IgD-negative memory B cell (primary cell): ENCODE measurements at regions not wholly inside any gene's neighbourhood (a gene's known extent, or its start where the extent isn't known, plus 50 kb on each side); places are given as distances from the start of the nearest gene placed in this dataset.
A peak's percentile ranks its signal among the peaks of the same experiment; 100 is the strongest.
"Not testable (repeated sequence)": the region's sequence is repeated elsewhere in the genome, so short reads cannot be mapped to it uniquely, and the experiment has no call there.

Experiments
- H3K27ac Mint-ChIP-seq, 3 donors: one replicate each; pipeline ENCODE4 v1.8.0; 2020 to 2022; ENCODE audit warnings: mild to moderate bottlenecking in 3 of 3, mixed read lengths in 3 of 3, moderate library complexity in 1 of 3
- H3K27me3 Mint-ChIP-seq: one replicate; pipeline ENCODE4 v1.8.0; 2021; ENCODE audit warnings: mixed read lengths
- H3K36me3 Mint-ChIP-seq: one replicate; pipeline ENCODE4 v1.8.0; 2020; ENCODE audit warnings: mild to moderate bottlenecking, mixed read lengths
- H3K4me1 Mint-ChIP-seq, 3 donors: one replicate each; pipeline ENCODE4 v1.8.0; 2020 to 2022; ENCODE audit warnings: mixed read lengths in 3 of 3, mild to moderate bottlenecking in 1 of 3
- H3K4me3 Mint-ChIP-seq, 4 donors: one replicate each; pipeline ENCODE4 v1.8.0; 2020 to 2022; ENCODE audit warnings: mild to moderate bottlenecking in 4 of 4, mixed read lengths in 4 of 4, moderate library complexity in 3 of 4
- H3K9me3 Mint-ChIP-seq, 3 donors: one replicate each; pipeline ENCODE4 v1.8.0; 2020 to 2021; ENCODE audit warnings: mixed read lengths in 3 of 3, mild to moderate bottlenecking in 1 of 3

GRCh38 chr6:12636336-12636735, 80.2 kb upstream of the PHACTR1 start:
- peaks cover 4 to 12% (median 5%) of the 10 kb centered on the region in 3 donors for H3K9me3 Mint-ChIP-seq
- no peak overlapping the region for H3K4me3 Mint-ChIP-seq
- H3K4me1 Mint-ChIP-seq = peaks cover 0 to 5% (median 0%) of the 10 kb centered on the region in 3 donors
- no peak overlapping the region for H3K27ac Mint-ChIP-seq
- peaks cover 6% of the 10 kb centered on the region for H3K36me3 Mint-ChIP-seq
- H3K27me3 Mint-ChIP-seq = peaks cover 16% of the 10 kb centered on the region

GRCh38 chr6:12637960-12638641, 78.5 kb upstream of the PHACTR1 start:
- Mint-ChIP-seq H3K9me3 (peaks cover 4 to 17% (median 12%) of the 10 kb centered on the region in 3 donors), H3K36me3 (peaks cover 7% of the 10 kb centered on the region), H3K4me3 (no peak overlapping the region), H3K27me3 (peaks cover 16% of the 10 kb centered on the region), H3K4me1 (peaks cover 0 to 5% (median 0%) of the 10 kb centered on the region in 3 donors), H3K27ac (no peak overlapping the region)

DNA sequence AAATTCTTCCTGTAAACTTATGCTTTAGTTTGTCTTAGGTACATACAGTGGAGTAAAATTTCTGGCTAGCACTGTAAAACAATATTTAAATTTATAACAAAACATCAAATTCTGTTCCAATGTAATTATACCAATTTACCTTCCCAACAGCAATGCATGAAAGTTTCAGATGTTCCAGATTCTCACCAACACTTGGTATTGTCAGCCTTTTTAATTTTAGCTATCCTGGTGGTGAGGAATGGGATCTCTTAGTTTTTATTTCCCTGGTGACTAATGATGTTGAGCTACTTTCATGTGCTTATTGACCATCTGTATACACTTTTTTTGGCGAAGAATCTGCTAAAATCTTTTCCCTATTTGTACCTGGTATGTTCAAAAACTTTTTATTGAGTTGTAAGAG, 76.1 kb upstream of the PHACTR1 start:
- peaks cover 0 to 5% (median 0%) of the 10 kb centered on the region in 3 donors for H3K4me1 Mint-ChIP-seq
- H3K27me3 Mint-ChIP-seq = peaks cover 12% of the 10 kb centered on the region
- H3K9me3 Mint-ChIP-seq = peaks cover 4 to 14% (median 9%) of the 10 kb centered on the region in 3 donors
- no peak overlapping the region for H3K4me3 Mint-ChIP-seq
- peaks cover 1% of the 10 kb centered on the region for H3K36me3 Mint-ChIP-seq
- H3K27ac Mint-ChIP-seq = no peak overlapping the region

- not testable (repeated sequence) for H3K4me3 Mint-ChIP-seq
- H3K9me3 Mint-ChIP-seq = peaks cover 4 to 14% (median 9%) of the 10 kb centered on the region in 3 donors
Observed at GRCh38 chr6:12641785-12642184, 74.8 kb upstream of the PHACTR1 start.

GRCh38 chr6:12645941-12646340, 70.6 kb upstream of the PHACTR1 start:
- no peak overlapping the region for H3K4me3 Mint-ChIP-seq
- H3K4me1 Mint-ChIP-seq = no peaks in the 10 kb centered on the region

More at GRCh38 chr6:12641785-12642184, 74.8 kb upstream of the PHACTR1 start:
- not testable (repeated sequence) for H3K36me3 Mint-ChIP-seq, H3K4me1 Mint-ChIP-seq, H3K27me3 Mint-ChIP-seq, H3K27ac Mint-ChIP-seq

DNA sequence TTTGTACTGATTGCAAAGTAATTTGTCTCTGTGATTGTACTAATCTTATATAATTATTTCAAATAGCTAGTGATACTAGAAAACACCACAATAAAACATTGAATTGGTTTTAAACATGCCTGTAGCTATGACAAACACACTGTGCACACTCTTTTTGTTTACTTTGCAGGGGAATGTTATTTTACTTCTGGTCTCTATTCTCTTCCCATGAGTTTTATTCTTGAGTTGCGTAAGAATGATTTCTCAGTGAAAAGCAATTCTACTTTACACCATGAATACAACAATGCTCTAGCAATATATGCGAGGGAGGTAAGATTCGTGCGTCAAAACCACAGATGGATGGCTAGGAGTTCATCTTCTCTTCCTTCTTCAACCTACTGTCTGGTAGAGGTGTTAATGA, 68.4 kb upstream of the PHACTR1 start:
- Mint-ChIP-seq H3K27ac (no peak overlapping the region), H3K27me3 (peaks cover 2% of the 10 kb centered on the region), H3K4me1 (no peaks in the 10 kb centered on the region), H3K36me3 (no peaks in the 10 kb centered on the region), H3K4me3 (no peak overlapping the region), H3K9me3 (peaks cover 0 to 4% (median 2%) of the 10 kb centered on the region in 3 donors)

More at GRCh38 chr6:12645941-12646340, 70.6 kb upstream of the PHACTR1 start:
- no peak overlapping the region for H3K27ac Mint-ChIP-seq
- H3K27me3 Mint-ChIP-seq = peaks cover 4% of the 10 kb centered on the region
- peaks cover 0 to 10% (median 9%) of the 10 kb centered on the region in 3 donors for H3K9me3 Mint-ChIP-seq
- H3K36me3 Mint-ChIP-seq = peaks cover 1% of the 10 kb centered on the region

DNA sequence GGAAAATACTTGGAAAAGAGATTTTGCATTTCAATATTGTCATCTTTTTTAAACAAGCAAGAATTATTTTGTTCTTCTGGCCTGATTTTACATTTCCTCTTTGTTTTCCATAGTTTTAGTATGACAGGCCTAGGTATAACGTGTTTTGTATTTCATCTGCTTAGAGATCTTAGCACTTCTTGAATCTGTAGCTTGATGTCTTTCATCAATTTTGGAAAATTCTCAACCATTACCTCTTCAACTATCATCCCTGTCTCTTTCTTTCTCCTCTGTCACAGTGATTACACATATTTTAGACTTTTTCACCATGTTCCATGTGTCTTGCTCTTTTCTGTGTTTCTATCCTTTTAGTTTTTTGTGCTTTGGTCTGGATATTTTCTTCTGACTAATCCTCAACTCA, 67.2 kb upstream of the PHACTR1 start:
- no peaks in the 10 kb centered on the region for H3K4me1 Mint-ChIP-seq
- H3K9me3 Mint-ChIP-seq = peaks cover 0 to 4% (median 2%) of the 10 kb centered on the region in 3 donors
- H3K27ac Mint-ChIP-seq = no peak overlapping the region
- no peaks in the 10 kb centered on the region for H3K36me3 Mint-ChIP-seq
- H3K4me3 Mint-ChIP-seq = no peak overlapping the region
- peaks cover 2% of the 10 kb centered on the region for H3K27me3 Mint-ChIP-seq

DNA sequence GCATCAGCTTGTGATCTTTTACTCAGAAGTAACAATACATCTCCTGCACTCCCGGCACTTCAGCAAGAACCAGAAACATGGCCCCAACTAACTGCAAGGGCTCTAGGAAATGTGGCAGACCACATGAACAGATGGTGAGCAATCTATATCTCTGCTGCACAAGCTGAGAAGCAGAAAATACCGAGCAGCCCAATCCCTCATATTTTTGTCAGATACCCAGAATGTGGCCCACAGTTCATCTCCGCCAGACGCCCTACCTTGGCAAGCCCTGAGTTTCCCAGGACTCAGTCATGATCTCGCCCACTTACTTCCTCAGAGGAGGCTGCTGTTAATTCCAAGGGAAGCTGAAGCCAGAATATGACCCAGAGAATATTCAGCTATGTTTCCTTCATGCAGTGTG, 63.1 kb upstream of the PHACTR1 start:
- H3K36me3 Mint-ChIP-seq = no peaks in the 10 kb centered on the region
- H3K27ac Mint-ChIP-seq = no peak overlapping the region
- peaks cover 2% of the 10 kb centered on the region for H3K27me3 Mint-ChIP-seq
- peaks cover 0 to 4% (median 2%) of the 10 kb centered on the region in 3 donors for H3K9me3 Mint-ChIP-seq
- no peak overlapping the region for H3K4me3 Mint-ChIP-seq
- H3K4me1 Mint-ChIP-seq = no peaks in the 10 kb centered on the region

DNA sequence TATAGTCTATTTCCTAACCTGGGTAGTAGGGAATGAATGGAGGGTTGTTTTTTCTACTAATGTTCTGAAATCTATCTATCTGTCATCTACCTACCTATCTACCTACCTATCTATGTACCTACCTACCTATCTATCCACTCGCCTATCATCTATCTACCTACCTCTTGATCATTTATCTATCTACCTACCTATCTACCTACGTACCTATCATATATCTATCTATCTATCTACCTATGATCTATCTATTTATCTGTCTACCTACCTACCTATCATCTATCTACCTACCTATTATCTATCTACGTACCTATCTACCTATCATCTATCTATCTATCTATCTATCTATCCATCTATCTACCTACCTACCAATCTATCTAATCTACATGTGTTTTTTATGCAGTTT, 62.5 kb upstream of the PHACTR1 start:
- no peaks in the 10 kb centered on the region for H3K4me1 Mint-ChIP-seq
- peaks cover 2% of the 10 kb centered on the region for H3K27me3 Mint-ChIP-seq
- H3K36me3 Mint-ChIP-seq = no peaks in the 10 kb centered on the region
- H3K4me3 Mint-ChIP-seq = peak overlapping the region in 1 of 4 donors; percentile 11
- no peak overlapping the region for H3K27ac Mint-ChIP-seq
- H3K9me3 Mint-ChIP-seq = peaks cover 0 to 4% (median 2%) of the 10 kb centered on the region in 3 donors

DNA sequence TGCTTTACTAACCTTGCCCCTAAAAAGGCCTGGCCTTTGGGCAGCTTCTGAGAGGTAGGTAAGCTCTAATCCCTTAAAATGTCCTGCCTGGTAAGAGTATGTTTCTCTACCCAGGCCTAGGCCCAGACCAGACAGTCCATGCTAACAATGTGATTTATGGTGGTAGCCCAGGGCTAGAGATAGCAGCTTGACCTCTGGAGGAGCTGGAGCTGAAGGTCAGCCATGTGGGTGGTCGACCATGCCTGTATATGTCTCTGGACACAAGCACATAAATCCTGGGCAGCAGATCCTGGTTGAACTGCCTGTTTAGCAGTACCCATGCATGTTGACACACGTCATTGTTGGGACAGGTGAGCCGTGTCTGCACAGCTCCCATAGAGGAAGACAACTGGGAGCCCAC, 62.1 kb upstream of the PHACTR1 start:
- peak overlapping the region in 1 of 4 donors; percentile 11 for H3K4me3 Mint-ChIP-seq
- peaks cover under 1% of the 10 kb centered on the region for H3K27me3 Mint-ChIP-seq
- H3K4me1 Mint-ChIP-seq = no peaks in the 10 kb centered on the region
- H3K36me3 Mint-ChIP-seq = no peaks in the 10 kb centered on the region
- peaks cover 0 to 2% (median under 1%) of the 10 kb centered on the region in 3 donors for H3K9me3 Mint-ChIP-seq
- H3K27ac Mint-ChIP-seq = no peak overlapping the region

DNA sequence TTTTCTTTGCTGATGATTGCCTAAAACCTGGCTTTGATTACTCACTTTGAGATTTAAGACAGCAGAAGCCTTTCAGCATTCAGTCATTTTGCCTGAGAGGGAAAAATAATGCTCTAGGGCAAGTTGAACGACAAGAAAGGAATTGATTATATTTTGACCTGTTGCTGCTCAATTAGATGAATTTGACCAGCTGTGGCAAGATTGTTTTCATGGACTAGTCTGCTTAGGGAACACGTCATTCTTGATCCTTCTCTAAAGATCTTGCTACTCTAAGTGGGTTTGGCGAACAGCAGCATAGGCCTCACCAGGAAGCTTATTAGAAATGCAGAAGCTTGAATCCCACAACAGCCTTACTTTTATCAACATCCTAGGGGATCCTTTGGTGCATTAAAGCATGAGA, 59.7 kb upstream of the PHACTR1 start:
- H3K9me3 Mint-ChIP-seq = no peaks in the 10 kb centered on the region
- no peaks in the 10 kb centered on the region for H3K4me1 Mint-ChIP-seq
- no peaks in the 10 kb centered on the region for H3K27me3 Mint-ChIP-seq
- H3K36me3 Mint-ChIP-seq = no peaks in the 10 kb centered on the region
- H3K27ac Mint-ChIP-seq = no peak overlapping the region
- no peak overlapping the region for H3K4me3 Mint-ChIP-seq

DNA sequence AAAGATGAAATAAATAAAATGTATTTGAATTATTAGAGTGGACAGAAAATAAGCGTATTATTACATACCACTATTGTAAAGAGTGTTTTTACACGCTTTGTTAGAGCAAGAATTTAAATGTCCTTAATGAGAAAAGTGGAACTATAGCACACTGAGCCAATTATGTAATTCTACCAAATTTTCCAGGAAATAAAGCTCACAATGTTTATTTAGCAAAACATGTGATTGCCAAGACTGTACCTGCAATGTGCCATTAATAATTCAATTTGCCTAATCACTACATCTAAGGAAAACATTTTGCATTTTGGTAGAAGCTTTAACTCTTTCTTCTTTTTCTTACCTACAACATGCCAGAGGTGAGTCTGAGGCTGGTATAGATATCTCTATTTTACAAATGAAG, 58.7 kb upstream of the PHACTR1 start:
- no peaks in the 10 kb centered on the region for H3K4me1 Mint-ChIP-seq
- no peaks in the 10 kb centered on the region for H3K36me3 Mint-ChIP-seq
- H3K27me3 Mint-ChIP-seq = no peaks in the 10 kb centered on the region
- no peak overlapping the region for H3K4me3 Mint-ChIP-seq
- H3K27ac Mint-ChIP-seq = no peak overlapping the region
- no peaks in the 10 kb centered on the region for H3K9me3 Mint-ChIP-seq

DNA sequence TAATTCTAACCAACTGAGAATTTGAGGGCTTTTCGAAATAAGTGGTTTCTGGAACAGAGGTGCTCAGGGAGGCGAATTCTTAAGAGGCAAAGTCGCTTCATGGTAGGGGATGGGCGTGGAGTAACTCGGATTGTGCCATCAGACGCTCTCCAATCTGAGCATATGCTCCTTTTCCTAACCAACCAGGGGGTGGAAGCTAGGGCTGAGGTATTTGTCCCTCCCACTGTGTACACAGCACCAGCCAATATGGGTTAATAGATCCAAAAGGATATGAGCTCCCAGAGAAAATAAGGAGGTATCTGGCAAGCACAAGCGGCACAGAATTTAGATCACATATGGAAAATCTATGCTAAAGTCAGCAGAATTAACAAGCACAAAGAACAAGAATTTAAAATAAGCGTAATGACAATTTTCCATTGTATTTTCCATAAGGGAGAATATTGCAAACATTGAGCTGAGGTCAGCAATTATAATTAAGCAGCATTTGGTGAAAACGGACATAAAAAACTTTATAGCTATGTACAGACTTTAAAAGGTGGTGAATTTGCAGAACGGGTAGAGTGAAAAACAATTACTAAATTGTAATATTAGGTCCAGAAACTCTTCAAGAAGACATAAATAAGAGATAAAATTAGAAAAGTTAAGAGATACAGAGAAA, 55.0 kb upstream of the PHACTR1 start:
- Mint-ChIP-seq H3K27ac (no peak overlapping the region), H3K4me1 (no peaks in the 10 kb centered on the region), H3K4me3 (no peak overlapping the region), H3K27me3 (no peaks in the 10 kb centered on the region), H3K9me3 (no peaks in the 10 kb centered on the region), H3K36me3 (no peaks in the 10 kb centered on the region)
